SK-N-SH treated with all-trans-retinoic acid at 6 μM for 48 hours (cell line): ENCODE measurements at regions not wholly inside any gene's neighbourhood (a gene's known extent, or its start where the extent isn't known, plus 50 kb on each side); places are given as distances from the start of the nearest gene placed in this dataset.
"Not testable (repeated sequence)": the region's sequence is repeated elsewhere in the genome, so short reads cannot be mapped to it uniquely, and the experiment has no call there.

ENCODE experiments used
- ATAC-seq: fragments of 200-7000 bp; cut with Tn5 transposase; 3 replicates; pipeline ENCODE4 v1.9.1; 2020; ENCODE audit warnings: mild to moderate bottlenecking, moderate library complexity

- not testable (repeated sequence) for ATAC-seq
These were observed 703.3 kb downstream of the TTLL7 start for GRCh38 chr1:83295594-83295993.

- ATAC-seq, result not testable (repeated sequence)
These were observed 711.5 kb downstream of the TTLL7 start for GRCh38 chr1:83287391-83287790.

GRCh38 chr1:83274656-83275055 lies 724.3 kb downstream of the TTLL7 start:
- ATAC-seq, result peak; percentile 77

- ATAC-seq, result not testable (repeated sequence)
These were observed 726.4 kb downstream of the TTLL7 start for GRCh38 chr1:83272484-83272883.

- not testable (repeated sequence) for ATAC-seq
These were observed 727.1 kb downstream of the TTLL7 start for GRCh38 chr1:83271834-83272233.

GRCh38 chr1:83270801-83271200 lies 728.1 kb downstream of the TTLL7 start:
- not testable (repeated sequence) for ATAC-seq

GRCh38 chr1:83263808-83264207 lies 735.1 kb downstream of the TTLL7 start:
- ATAC-seq, result not testable (repeated sequence)

GRCh38 chr1:83251687-83252086 lies 747.2 kb downstream of the TTLL7 start:
- not testable (repeated sequence) for ATAC-seq

GRCh38 chr1:83246780-83247179 lies 752.2 kb downstream of the TTLL7 start:
- not testable (repeated sequence) for ATAC-seq

- not testable (repeated sequence) for ATAC-seq
These were observed 754.1 kb downstream of the TTLL7 start for GRCh38 chr1:83244832-83245231.

- not testable (repeated sequence) for ATAC-seq
These were observed 759.4 kb downstream of the TTLL7 start for GRCh38 chr1:83239568-83239967.

- not testable (repeated sequence) for ATAC-seq
These were observed 760.3 kb downstream of the TTLL7 start for GRCh38 chr1:83238654-83239053.

GRCh38 chr1:83219788-83220187 lies 779.1 kb downstream of the TTLL7 start:
- not testable (repeated sequence) for ATAC-seq

GRCh38 chr1:83218036-83218716 lies 780.8 kb downstream of the TTLL7 start:
- ATAC-seq, result not testable (repeated sequence)

GRCh38 chr1:83214317-83214716 lies 784.6 kb downstream of the TTLL7 start:
- not testable (repeated sequence) for ATAC-seq

- not testable (repeated sequence) for ATAC-seq
These were observed 785.3 kb downstream of the TTLL7 start for GRCh38 chr1:83213648-83214047.

- not testable (repeated sequence) for ATAC-seq
These were observed 786.9 kb downstream of the TTLL7 start for GRCh38 chr1:83212033-83212432.

GRCh38 chr1:83208540-83208939 lies 790.4 kb downstream of the TTLL7 start:
- ATAC-seq, result not testable (repeated sequence)

GRCh38 chr1:83194610-83195009 lies 804.3 kb downstream of the TTLL7 start:
- ATAC-seq, result not testable (repeated sequence)

- not testable (repeated sequence) for ATAC-seq
These were observed 816.8 kb downstream of the TTLL7 start for GRCh38 chr1:83182033-83182728.

- ATAC-seq, result not testable (repeated sequence)
These were observed 818.3 kb downstream of the TTLL7 start for GRCh38 chr1:83180621-83181020.

- not testable (repeated sequence) for ATAC-seq
These were observed 831.3 kb downstream of the TTLL7 start for GRCh38 chr1:83167634-83168033.

GRCh38 chr1:83163879-83164475 lies 835.0 kb downstream of the TTLL7 start:
- peak; percentile 69 for ATAC-seq

GRCh38 chr1:83158924-83159323 lies 840.0 kb downstream of the TTLL7 start:
- not testable (repeated sequence) for ATAC-seq
